NCI-H1436 (cell line): ENCODE measurements at regions not wholly inside any gene's neighbourhood (a gene's known extent, or its start where the extent isn't known, plus 50 kb on each side); places are given as distances from the start of the nearest gene placed in this dataset.
"Not testable (repeated sequence)": the region's sequence is repeated elsewhere in the genome, so short reads cannot be mapped to it uniquely, and the experiment has no call there.

ENCODE experiments used
- DNase-seq: peaks from one replicate; lab custom pipeline; 2025; lab: John Stamatoyannopoulos, UW

GRCh38 chr3:166307756-166308350 is 470.6 kb upstream of the BCHE start:
- DNase-seq = no peak

- no peak for DNase-seq
Observed at GRCh38 chr3:166304584-166304983, 467.4 kb upstream of the BCHE start.

GRCh38 chr3:166303681-166304080 is 466.5 kb upstream of the BCHE start:
- DNase-seq = no peak

- no peak for DNase-seq
Observed at GRCh38 chr3:166302331-166302730, 465.1 kb upstream of the BCHE start.

- DNase-seq = no peak
Observed at GRCh38 chr3:166296179-166296783, 459.1 kb upstream of the BCHE start.

GRCh38 chr3:166291186-166291955 is 454.1 kb upstream of the BCHE start:
- no peak for DNase-seq

GRCh38 chr3:166285001-166285400 is 447.8 kb upstream of the BCHE start:
- DNase-seq = no peak

GRCh38 chr3:166283840-166284239 is 446.6 kb upstream of the BCHE start:
- no peak for DNase-seq

- no peak for DNase-seq
Observed at GRCh38 chr3:166282931-166283330, 445.7 kb upstream of the BCHE start.

- no peak for DNase-seq
Observed at GRCh38 chr3:166279636-166280035, 442.4 kb upstream of the BCHE start.

- DNase-seq = no peak
Observed at GRCh38 chr3:166275024-166275390, 437.8 kb upstream of the BCHE start.

- no peak for DNase-seq
Observed at GRCh38 chr3:166274351-166275023, 437.3 kb upstream of the BCHE start.

- no peak for DNase-seq
Observed at GRCh38 chr3:166270429-166270828, 433.2 kb upstream of the BCHE start.

GRCh38 chr3:166265153-166265552 is 427.9 kb upstream of the BCHE start:
- no peak for DNase-seq

- no peak for DNase-seq
Observed at GRCh38 chr3:166263460-166263859, 426.2 kb upstream of the BCHE start.

- not testable (repeated sequence) for DNase-seq
Observed at GRCh38 chr3:166258293-166258850, 421.1 kb upstream of the BCHE start.

- DNase-seq = no peak
Observed at GRCh38 chr3:166257715-166258114, 420.5 kb upstream of the BCHE start.

- DNase-seq = no peak
Observed at GRCh38 chr3:166248784-166249183, 411.6 kb upstream of the BCHE start.

- no peak for DNase-seq
Observed at GRCh38 chr3:166243511-166243910, 406.3 kb upstream of the BCHE start.

GRCh38 chr3:166223120-166223519 is 385.9 kb upstream of the BCHE start:
- DNase-seq = no peak

- DNase-seq = no peak
Observed at GRCh38 chr3:166211451-166211850, 374.2 kb upstream of the BCHE start.

- DNase-seq = no peak
Observed at GRCh38 chr3:166209701-166210100, 372.5 kb upstream of the BCHE start.

- no peak for DNase-seq
Observed at GRCh38 chr3:166205158-166205557, 367.9 kb upstream of the BCHE start.
